Osteocyte (in vitro differentiated cells): ENCODE measurements at regions not wholly inside any gene's neighbourhood (a gene's known extent, or its start where the extent isn't known, plus 50 kb on each side); places are given as distances from the start of the nearest gene placed in this dataset.

Experiments
- DNase-seq: peaks from one replicate; pipeline ENCODE4 v3.0.0; 2021; ENCODE audit warnings: mixed read lengths; ENCODE audit not compliant: unreplicated experiment; ENCODE audit errors: extremely low spot score
- H3K27ac Mint-ChIP-seq: one replicate; pipeline ENCODE4 v1.8.0; 2021; ENCODE audit warnings: mild to moderate bottlenecking, mixed read lengths; ENCODE audit not compliant: unreplicated experiment
- H3K27me3 Mint-ChIP-seq: one replicate; pipeline ENCODE4 v1.8.0; 2021; ENCODE audit warnings: mixed read lengths; ENCODE audit not compliant: unreplicated experiment
- H3K36me3 Mint-ChIP-seq: one replicate; pipeline ENCODE4 v1.8.0; 2021; ENCODE audit warnings: mixed read lengths; ENCODE audit not compliant: unreplicated experiment
- H3K4me1 Mint-ChIP-seq: one replicate; pipeline ENCODE4 v1.8.0; 2021; ENCODE audit warnings: mixed read lengths; ENCODE audit not compliant: unreplicated experiment
- H3K4me3 Mint-ChIP-seq: one replicate; pipeline ENCODE4 v1.8.0; 2021; ENCODE audit warnings: mild to moderate bottlenecking, moderate library complexity, mixed read lengths; ENCODE audit not compliant: unreplicated experiment
- H3K9me3 Mint-ChIP-seq: one replicate; pipeline ENCODE4 v1.8.0; 2021; ENCODE audit warnings: mixed read lengths; ENCODE audit not compliant: unreplicated experiment
- CTCF ChIP-seq: fragments of 200-600 bp; sonication (generic); IDR thresholded peaks from 2 replicates; pipeline ENCODE4 v1.5.0; 2021; ENCODE audit warnings: antibody characterized with exemption, mild to moderate bottlenecking, moderate library complexity

GRCh38 chr13:82036602-82037001, 1695.7 kb upstream of the SPRY2 start:
- H3K27me3 Mint-ChIP-seq = peaks cover 4% of the 10 kb centered on the region
- H3K36me3 Mint-ChIP-seq = no peaks in the 10 kb centered on the region
- no peaks in the 10 kb centered on the region for H3K4me1 Mint-ChIP-seq
- peaks cover 6% of the 10 kb centered on the region for H3K9me3 Mint-ChIP-seq
- TF ChIP-seq CTCF = no peak
- H3K27ac Mint-ChIP-seq = no peak overlapping the region
- no peak overlapping the region for H3K4me3 Mint-ChIP-seq
- no peak for DNase-seq

- no peaks in the 10 kb centered on the region for H3K27me3 Mint-ChIP-seq
- no peak for TF ChIP-seq CTCF
- no peak overlapping the region for H3K27ac Mint-ChIP-seq
- peaks cover 10% of the 10 kb centered on the region for H3K4me1 Mint-ChIP-seq
- no peaks in the 10 kb centered on the region for H3K36me3 Mint-ChIP-seq
- no peak overlapping the region for H3K4me3 Mint-ChIP-seq
- H3K9me3 Mint-ChIP-seq = no peaks in the 10 kb centered on the region
- DNase-seq = no peak
These were observed 1670.4 kb upstream of the SPRY2 start for GRCh38 chr13:82011355-82011754.

- Mint-ChIP-seq H3K36me3 (no peaks in the 10 kb centered on the region), H3K27ac (no peak overlapping the region), H3K9me3 (no peaks in the 10 kb centered on the region), H3K27me3 (no peaks in the 10 kb centered on the region), H3K4me1 (peaks cover 10% of the 10 kb centered on the region), H3K4me3 (no peak overlapping the region)
- TF ChIP-seq CTCF = no peak
- DNase-seq = no peak
These were observed 1669.9 kb upstream of the SPRY2 start for GRCh38 chr13:82010780-82011179.

GRCh38 chr13:82002710-82003109, 1661.8 kb upstream of the SPRY2 start:
- no peak overlapping the region for H3K27ac Mint-ChIP-seq
- no peak for TF ChIP-seq CTCF
- DNase-seq = no peak
- no peaks in the 10 kb centered on the region for H3K36me3 Mint-ChIP-seq
- H3K27me3 Mint-ChIP-seq = peaks cover 3% of the 10 kb centered on the region
- H3K4me3 Mint-ChIP-seq = no peak overlapping the region
- no peaks in the 10 kb centered on the region for H3K9me3 Mint-ChIP-seq
- no peaks in the 10 kb centered on the region for H3K4me1 Mint-ChIP-seq

DNA sequence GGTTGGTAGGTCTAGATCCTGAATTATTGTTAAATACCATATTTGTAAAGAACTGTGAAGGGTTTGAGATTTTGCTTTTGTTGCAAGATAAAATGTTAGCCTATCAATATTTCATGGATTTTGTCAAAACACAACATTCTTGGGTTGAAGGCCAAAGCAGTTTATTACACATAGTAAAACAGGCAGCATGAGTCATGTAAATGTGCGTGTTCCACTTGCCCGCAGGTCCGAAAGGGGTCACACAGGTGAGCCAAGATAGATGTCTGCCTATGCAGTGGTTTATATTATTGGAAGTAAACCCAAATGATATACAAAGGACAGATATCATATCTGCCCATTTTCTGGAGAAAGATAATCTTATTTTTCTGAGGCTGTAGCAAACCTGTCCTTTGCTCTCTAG, 1654.4 kb upstream of the SPRY2 start:
- DNase-seq = no peak
- no peaks in the 10 kb centered on the region for H3K9me3 Mint-ChIP-seq
- H3K27ac Mint-ChIP-seq = no peak overlapping the region
- no peak overlapping the region for H3K4me3 Mint-ChIP-seq
- no peaks in the 10 kb centered on the region for H3K27me3 Mint-ChIP-seq
- no peaks in the 10 kb centered on the region for H3K4me1 Mint-ChIP-seq
- no peaks in the 10 kb centered on the region for H3K36me3 Mint-ChIP-seq
- no peak for TF ChIP-seq CTCF
